Trophoblast cell (in vitro differentiated cells and primary cell): ENCODE measurements at regions not wholly inside any gene's neighbourhood (a gene's known extent, or its start where the extent isn't known, plus 50 kb on each side); places are given as distances from the start of the nearest gene placed in this dataset.
A peak's percentile ranks its signal among the peaks of the same experiment; 100 is the strongest.

Experiments
- DNase-seq, 2 donors: peaks; one replicate each; pipeline ENCODE4 v3.0.0-alpha.2; 2016
- H2AFZ ChIP-seq: 2 replicates; pipeline ENCODE4 v1.6.1; 2013; ENCODE audit warnings: low read length, moderate library complexity, mild to moderate bottlenecking; ENCODE audit not compliant: insufficient read depth, poor library complexity
- H2AK5ac ChIP-seq: 2 replicates; pipeline ENCODE4 v1.6.1; 2013; ENCODE audit warnings: mild to moderate bottlenecking, low read length
- H2BK120ac ChIP-seq: 2 replicates; pipeline ENCODE4 v1.6.1; 2013; ENCODE audit warnings: low read length, mild to moderate bottlenecking, moderate library complexity; ENCODE audit not compliant: insufficient read depth, poor library complexity
- H2BK12ac ChIP-seq: 2 replicates; pipeline ENCODE4 v1.6.1; 2013; ENCODE audit warnings: mild to moderate bottlenecking, low read length, moderate library complexity
- H2BK5ac ChIP-seq: 2 replicates; pipeline ENCODE4 v1.6.1; 2013; ENCODE audit warnings: low read length, low read depth, moderate library complexity, mild to moderate bottlenecking; ENCODE audit not compliant: poor library complexity
- H3K14ac ChIP-seq: 2 replicates; pipeline ENCODE4 v1.6.1; 2013; ENCODE audit warnings: mild to moderate bottlenecking, low read length
- H3K18ac ChIP-seq: 2 replicates; pipeline ENCODE4 v1.6.1; 2013; ENCODE audit warnings: mild to moderate bottlenecking, low read length
- H3K23ac ChIP-seq: 2 replicates; pipeline ENCODE4 v1.6.1; 2013; ENCODE audit warnings: low read length
- H3K27ac ChIP-seq: 2 replicates; pipeline ENCODE4 v1.5.1; 2013; ENCODE audit warnings: low read depth, mild to moderate bottlenecking, inconsistent platforms, low read length, moderate library complexity
- H3K27me3 ChIP-seq: 2 replicates; pipeline ENCODE4 v1.6.1; 2013; ENCODE audit warnings: inconsistent platforms, mild to moderate bottlenecking, low read length, moderate library complexity; ENCODE audit not compliant: insufficient read depth
- H3K36me3 ChIP-seq, 2 experiments: 1 replicate in 1 of 2; 2 replicates in 1 of 2; pipeline ENCODE4 v1.6.1; 2013; ENCODE audit warnings: low read length in 2 of 2, mild to moderate bottlenecking in 2 of 2, moderate library complexity in 1 of 2; ENCODE audit not compliant: insufficient read depth in 2 of 2, control insufficient read depth in 1 of 2
- H3K4ac ChIP-seq: 2 replicates; pipeline ENCODE4 v1.6.1; 2013; ENCODE audit warnings: low read depth, mild to moderate bottlenecking, low read length, moderate library complexity
- H3K4me1 ChIP-seq, 2 experiments: 1 replicate in 1 of 2; 2 replicates in 1 of 2; pipeline ENCODE4 v1.6.1; 2013; ENCODE audit warnings: low read length in 2 of 2, mild to moderate bottlenecking in 2 of 2, moderate library complexity in 1 of 2; ENCODE audit not compliant: insufficient read depth in 2 of 2, control insufficient read depth in 1 of 2
- H3K4me2 ChIP-seq: 2 replicates; pipeline ENCODE4 v1.6.1; 2013; ENCODE audit warnings: inconsistent platforms, mild to moderate bottlenecking, low read length, moderate library complexity
- H3K4me3 ChIP-seq: 2 replicates; pipeline ENCODE4 v1.5.1; 2013; ENCODE audit warnings: mild to moderate bottlenecking, low read depth, low read length, inconsistent platforms
- H3K79me1 ChIP-seq: one replicate; pipeline ENCODE4 v1.6.1; 2013; ENCODE audit warnings: low read length
- H3K79me2 ChIP-seq: 2 replicates; pipeline ENCODE4 v1.6.1; 2013; ENCODE audit warnings: low read length, mild to moderate bottlenecking; ENCODE audit not compliant: control insufficient read depth, insufficient read depth, poor library complexity
- H3K9ac ChIP-seq: 2 replicates; pipeline ENCODE4 v1.6.1; 2013; ENCODE audit warnings: mild to moderate bottlenecking, low read length
- H3K9me3 ChIP-seq: 2 replicates; pipeline ENCODE4 v1.6.1; 2013; ENCODE audit warnings: low read depth, mild to moderate bottlenecking, control low read depth, inconsistent platforms, low read length; ENCODE audit not compliant: insufficient read depth
- H4K12ac ChIP-seq: 2 replicates; pipeline ENCODE4 v1.6.1; 2013; ENCODE audit warnings: low read depth, mild to moderate bottlenecking, low read length, moderate library complexity
- H4K8ac ChIP-seq: 2 replicates; pipeline ENCODE4 v1.6.1; 2013; ENCODE audit warnings: low read depth, mild to moderate bottlenecking, low read length, moderate library complexity
- H4K91ac ChIP-seq: one replicate; pipeline ENCODE4 v1.6.1; 2013; ENCODE audit warnings: low read depth, mild to moderate bottlenecking, low read length, moderate library complexity
- WGBS: extraction: QIAGEN DNeasy Blood & Tissue Kit; methylation state at CpG from one replicate; pipeline ENCODE4 v1.1.7; 2013; ENCODE audit warnings: missing lambda C conversion rate; ENCODE audit not compliant: insufficient read length, insufficient coverage; ENCODE audit errors: extremely low coverage; 5-methylcytosine and 5-hydroxymethylcytosine counted together

DNA sequence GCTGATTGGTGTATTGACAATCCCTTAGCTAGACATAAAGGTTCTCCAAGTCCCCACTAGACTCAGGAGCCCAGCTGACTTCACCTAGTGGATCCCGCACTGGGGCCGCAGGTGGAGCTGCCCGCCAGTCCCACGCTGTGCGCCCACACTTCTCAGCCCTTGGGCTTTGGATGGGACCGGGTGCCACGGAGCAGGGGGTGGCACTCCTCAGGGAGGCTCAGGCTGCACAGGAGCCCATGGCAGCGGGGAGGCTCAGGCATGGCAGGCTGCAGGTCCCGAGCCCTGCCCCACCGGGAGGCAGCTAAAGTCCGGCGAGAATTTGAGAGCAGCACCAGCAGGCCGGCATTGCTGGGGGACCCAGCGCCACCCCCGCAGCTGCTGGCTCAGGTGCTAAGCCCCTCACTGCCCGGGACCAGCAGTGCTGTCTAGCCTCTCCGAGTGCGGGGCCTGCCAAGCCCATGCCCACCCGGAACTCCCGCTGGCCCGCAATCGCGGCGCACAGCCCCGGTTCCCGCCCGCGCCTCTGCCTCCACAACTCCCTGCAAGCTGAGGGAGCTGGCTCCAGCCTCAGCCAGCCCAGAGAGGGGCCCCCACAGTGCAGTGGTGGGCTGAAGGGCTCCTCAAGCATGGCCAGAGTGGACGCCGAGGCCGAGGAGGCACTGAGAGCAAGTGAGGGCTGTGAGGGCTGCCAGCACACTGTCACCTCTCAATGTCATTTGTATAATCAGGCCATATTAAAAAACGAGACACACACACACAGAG lies 437.2 kb downstream of the CSNK1G3 start:
- H3K27me3 ChIP-seq, result no peaks in the 10 kb centered on the region
- no peak overlapping the region for H2BK120ac ChIP-seq
- H2BK5ac ChIP-seq, result no peak overlapping the region
- H2AK5ac ChIP-seq, result no peak overlapping the region
- H3K79me2 ChIP-seq, result no peaks in the 10 kb centered on the region
- H3K23ac ChIP-seq, result no peak overlapping the region
- DNase-seq, result no peak
- H3K79me1 ChIP-seq, result no peaks in the 10 kb centered on the region
- H3K18ac ChIP-seq, result no peak overlapping the region
- no peak overlapping the region for H2AFZ ChIP-seq
- H2BK12ac ChIP-seq, result no peak overlapping the region
- H4K8ac ChIP-seq, result no peak overlapping the region
- no peaks in the 10 kb centered on the region for H3K4me1 ChIP-seq
- peak overlapping the region; percentile 5 for H4K91ac ChIP-seq
- no CpG with 5 or more reads among the region's 32 CpGs for WGBS
- no peak overlapping the region for H3K14ac ChIP-seq
- H4K12ac ChIP-seq, result no peak overlapping the region
- no peaks in the 10 kb centered on the region for H3K36me3 ChIP-seq
- H3K4me3 ChIP-seq, result no peak overlapping the region
- no peak overlapping the region for H3K27ac ChIP-seq
- H3K4me2 ChIP-seq, result no peak overlapping the region
- H3K4ac ChIP-seq, result no peak overlapping the region
- H3K9me3 ChIP-seq, result peaks cover 1% of the 10 kb centered on the region
- H3K9ac ChIP-seq, result no peak overlapping the region

- Histone ChIP-seq H3K27me3 (no peaks in the 10 kb centered on the region), H3K4me2 (no peak overlapping the region), H3K9me3 (peaks cover 1% of the 10 kb centered on the region), H4K12ac (no peak overlapping the region), H3K4me1 (no peaks in the 10 kb centered on the region), H4K91ac (no peak overlapping the region), H3K79me1 (no peaks in the 10 kb centered on the region), H3K23ac (no peak overlapping the region), H3K36me3 (no peaks in the 10 kb centered on the region), H3K14ac (no peak overlapping the region), H3K9ac (no peak overlapping the region), H4K8ac (no peak overlapping the region), H3K27ac (no peak overlapping the region), H3K18ac (no peak overlapping the region), H3K79me2 (no peaks in the 10 kb centered on the region), H3K4ac (no peak overlapping the region), H2AFZ (no peak overlapping the region), H2BK12ac (no peak overlapping the region), H3K4me3 (no peak overlapping the region), H2AK5ac (no peak overlapping the region), H2BK120ac (no peak overlapping the region), H2BK5ac (no peak overlapping the region)
- no CpG with 5 or more reads among the region's 2 CpGs for WGBS
- no peak for DNase-seq
Measured at GRCh38 chr5:123947797-123948196, 435.8 kb downstream of the CSNK1G3 start.

- Histone ChIP-seq H4K8ac (no peak overlapping the region), H3K79me1 (no peaks in the 10 kb centered on the region), H2AFZ (no peak overlapping the region), H3K4ac (no peak overlapping the region), H3K4me3 (no peak overlapping the region), H3K14ac (no peak overlapping the region), H3K9ac (no peak overlapping the region), H3K79me2 (no peaks in the 10 kb centered on the region), H3K18ac (no peak overlapping the region), H3K27me3 (no peaks in the 10 kb centered on the region), H2BK12ac (no peak overlapping the region), H3K27ac (no peak overlapping the region), H2AK5ac (no peak overlapping the region), H2BK120ac (no peak overlapping the region), H2BK5ac (no peak overlapping the region), H4K12ac (no peak overlapping the region), H3K4me1 (no peaks in the 10 kb centered on the region), H3K36me3 (peaks cover 0 to 3% of the 10 kb centered on the region in 2 experiments), H3K9me3 (peaks cover 7% of the 10 kb centered on the region), H4K91ac (no peak overlapping the region), H3K23ac (no peak overlapping the region), H3K4me2 (no peak overlapping the region)
- DNase-seq, result no peak
- WGBS, result no CpG with 5 or more reads among the region's 1 CpG
Measured at GRCh38 chr5:123945548-123945947, 433.6 kb downstream of the CSNK1G3 start.

DNA sequence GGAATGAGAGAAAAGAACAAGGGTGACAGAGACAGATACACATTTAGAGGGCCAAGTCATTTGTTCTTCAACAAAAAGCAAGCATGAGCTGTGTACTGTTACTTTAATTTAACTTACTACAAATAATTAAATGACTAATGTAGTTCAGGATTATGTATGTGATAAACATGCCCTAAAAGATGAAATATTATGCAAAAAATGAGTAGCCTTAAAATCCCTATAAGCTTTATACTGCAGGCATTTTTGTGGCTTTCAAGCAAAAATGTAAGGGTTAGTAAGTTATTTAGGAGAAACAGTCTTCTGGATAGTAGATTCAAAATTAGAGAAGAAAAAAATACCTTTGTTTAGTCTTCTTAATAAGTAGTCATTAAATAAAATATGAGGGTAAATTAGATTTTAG lies 431.2 kb downstream of the CSNK1G3 start:
- no peak for DNase-seq
- Histone ChIP-seq H2BK5ac (no peak overlapping the region), H3K27me3 (no peaks in the 10 kb centered on the region), H3K14ac (no peak overlapping the region), H3K4me1 (no peaks in the 10 kb centered on the region), H2AK5ac (no peak overlapping the region), H4K12ac (no peak overlapping the region), H3K36me3 (peaks cover 0 to 3% of the 10 kb centered on the region in 2 experiments), H2BK120ac (no peak overlapping the region), H4K8ac (no peak overlapping the region), H3K4ac (no peak overlapping the region), H3K79me1 (no peaks in the 10 kb centered on the region), H4K91ac (no peak overlapping the region), H3K18ac (no peak overlapping the region), H3K4me2 (no peak overlapping the region), H3K23ac (no peak overlapping the region), H3K4me3 (no peak overlapping the region), H3K9me3 (peaks cover 6% of the 10 kb centered on the region), H3K27ac (no peak overlapping the region), H3K79me2 (no peaks in the 10 kb centered on the region), H3K9ac (no peak overlapping the region), H2BK12ac (no peak overlapping the region), H2AFZ (no peak overlapping the region)
